ENCODE measurements at regions not wholly inside any gene's neighbourhood (a gene's known extent, or its start where the extent isn't known, plus 50 kb on each side); places are given as distances from the start of the nearest gene placed in this dataset.

DNA sequence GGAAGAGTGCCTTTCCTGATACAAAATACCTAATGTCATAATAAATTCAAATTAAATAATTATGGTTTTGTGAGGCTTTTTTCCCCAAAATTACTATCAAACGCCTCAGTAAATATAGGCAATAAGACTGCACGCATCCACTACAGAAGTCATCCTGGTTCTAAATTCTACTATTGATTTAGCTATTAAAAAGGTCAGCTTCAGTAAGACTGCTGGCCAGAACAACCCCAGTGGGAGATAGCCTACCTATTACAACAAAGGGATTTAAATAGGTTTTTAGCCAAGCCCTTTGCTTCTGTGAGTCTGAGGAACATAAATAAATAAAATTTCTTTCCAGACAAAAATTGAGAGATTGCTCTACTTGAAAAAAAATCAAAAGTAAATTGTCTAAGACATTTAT lies 132.1 kb downstream of the PLPPR4 start:
- no peak for TF ChIP-seq REST (IDR thresholded peaks at IDR 0.05; ENCODE audit: insufficient read depth in 1 of 2, low read depth in 2 of 2, low read length in 2 of 2)
- TF ChIP-seq TAF1 (IDR thresholded peaks at IDR 0.05; ENCODE audit: borderline replicate concordance, insufficient read depth, low read length) = no peak
- no peak for TF ChIP-seq POLR2AphosphoS5 (IDR thresholded peaks at IDR 0.05; ENCODE audit: low read depth, low read length)
- TF ChIP-seq FOXP2 (optimal IDR thresholded peaks at IDR 0.05; ENCODE audit: borderline replicate concordance, extremely low read depth, extremely low read length, insufficient read depth) = no peak
- TF ChIP-seq SIN3A (IDR thresholded peaks at IDR 0.05; ENCODE audit: borderline replicate concordance, insufficient read depth, low read length) = no peak

- TF ChIP-seq REST (IDR thresholded peaks at IDR 0.05; ENCODE audit: insufficient read depth in 1 of 2, low read depth in 2 of 2, low read length in 2 of 2) (no peak), SIN3A (IDR thresholded peaks at IDR 0.05; ENCODE audit: borderline replicate concordance, insufficient read depth, low read length) (no peak), POLR2AphosphoS5 (IDR thresholded peaks at IDR 0.05; ENCODE audit: low read depth, low read length) (no peak), TAF1 (IDR thresholded peaks at IDR 0.05; ENCODE audit: borderline replicate concordance, insufficient read depth, low read length) (no peak), FOXP2 (optimal IDR thresholded peaks at IDR 0.05; ENCODE audit: borderline replicate concordance, extremely low read depth, extremely low read length, insufficient read depth) (no peak)
Measured at GRCh38 chr1:99397029-99397428, 132.7 kb downstream of the PLPPR4 start.

DNA sequence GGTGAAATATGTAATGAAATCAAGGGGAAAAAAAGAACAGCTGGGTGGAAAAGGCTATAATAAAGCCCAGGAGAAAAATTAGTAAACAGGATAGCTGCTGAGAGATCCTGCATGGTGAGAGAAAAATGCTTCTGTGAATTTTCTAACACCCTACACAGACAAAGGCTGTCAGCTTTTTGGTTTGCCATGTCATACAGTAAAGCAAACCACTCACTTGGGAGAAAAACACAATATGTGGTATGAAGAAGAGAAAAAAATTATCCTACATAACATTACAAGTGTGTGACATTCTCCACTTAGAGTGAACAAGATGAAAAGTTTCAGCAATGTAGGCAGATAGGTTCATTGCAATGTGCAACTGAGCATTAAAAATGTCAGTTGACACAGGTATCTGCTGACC lies 133.6 kb downstream of the PLPPR4 start:
- TF ChIP-seq POLR2AphosphoS5 (IDR thresholded peaks at IDR 0.05; ENCODE audit: low read depth, low read length) (no peak), SIN3A (IDR thresholded peaks at IDR 0.05; ENCODE audit: borderline replicate concordance, insufficient read depth, low read length) (no peak), REST (IDR thresholded peaks at IDR 0.05; ENCODE audit: insufficient read depth in 1 of 2, low read depth in 2 of 2, low read length in 2 of 2) (no peak), TAF1 (IDR thresholded peaks at IDR 0.05; ENCODE audit: borderline replicate concordance, insufficient read depth, low read length) (no peak), FOXP2 (optimal IDR thresholded peaks at IDR 0.05; ENCODE audit: borderline replicate concordance, extremely low read depth, extremely low read length, insufficient read depth) (no peak)

DNA sequence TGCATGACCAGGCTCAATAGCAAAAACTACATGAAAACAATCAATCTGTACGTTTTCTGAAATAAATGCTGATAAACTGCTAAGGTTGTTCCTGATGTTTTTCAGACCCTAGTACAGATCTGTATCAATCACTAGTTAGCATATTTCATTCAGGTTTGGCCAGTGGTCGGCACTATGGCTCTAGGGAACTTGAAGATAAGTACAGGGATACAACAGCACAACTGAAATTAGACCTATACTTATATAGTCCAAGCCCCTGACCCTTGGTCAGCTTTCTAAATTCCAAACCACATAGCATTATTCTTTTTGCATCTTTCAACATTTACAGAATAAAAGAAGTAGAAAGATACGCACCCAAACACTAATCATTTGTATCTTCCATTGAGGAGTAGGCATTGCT lies 142.7 kb downstream of the PLPPR4 start:
- TF ChIP-seq SIN3A (IDR thresholded peaks at IDR 0.05; ENCODE audit: borderline replicate concordance, insufficient read depth, low read length) (no peak), TAF1 (IDR thresholded peaks at IDR 0.05; ENCODE audit: borderline replicate concordance, insufficient read depth, low read length) (no peak), POLR2AphosphoS5 (IDR thresholded peaks at IDR 0.05; ENCODE audit: low read depth, low read length) (no peak), FOXP2 (optimal IDR thresholded peaks at IDR 0.05; ENCODE audit: borderline replicate concordance, extremely low read depth, extremely low read length, insufficient read depth) (no peak), REST (IDR thresholded peaks at IDR 0.05; ENCODE audit: insufficient read depth in 1 of 2, low read depth in 2 of 2, low read length in 2 of 2) (no peak)

GRCh38 chr1:99424087-99424486 lies 159.8 kb downstream of the PLPPR4 start:
- no peak for TF ChIP-seq TAF1 (IDR thresholded peaks at IDR 0.05; ENCODE audit: borderline replicate concordance, insufficient read depth, low read length)
- no peak for TF ChIP-seq POLR2AphosphoS5 (IDR thresholded peaks at IDR 0.05; ENCODE audit: low read depth, low read length)
- TF ChIP-seq FOXP2 (optimal IDR thresholded peaks at IDR 0.05; ENCODE audit: borderline replicate concordance, extremely low read depth, extremely low read length, insufficient read depth) = no peak
- no peak for TF ChIP-seq SIN3A (IDR thresholded peaks at IDR 0.05; ENCODE audit: borderline replicate concordance, insufficient read depth, low read length)
- TF ChIP-seq REST (IDR thresholded peaks at IDR 0.05; ENCODE audit: insufficient read depth in 1 of 2, low read depth in 2 of 2, low read length in 2 of 2) = no peak
